ENCODE measurements at regions not wholly inside any gene's neighbourhood (a gene's known extent, or its start where the extent isn't known, plus 50 kb on each side); places are given as distances from the start of the nearest gene placed in this dataset.

DNA sequence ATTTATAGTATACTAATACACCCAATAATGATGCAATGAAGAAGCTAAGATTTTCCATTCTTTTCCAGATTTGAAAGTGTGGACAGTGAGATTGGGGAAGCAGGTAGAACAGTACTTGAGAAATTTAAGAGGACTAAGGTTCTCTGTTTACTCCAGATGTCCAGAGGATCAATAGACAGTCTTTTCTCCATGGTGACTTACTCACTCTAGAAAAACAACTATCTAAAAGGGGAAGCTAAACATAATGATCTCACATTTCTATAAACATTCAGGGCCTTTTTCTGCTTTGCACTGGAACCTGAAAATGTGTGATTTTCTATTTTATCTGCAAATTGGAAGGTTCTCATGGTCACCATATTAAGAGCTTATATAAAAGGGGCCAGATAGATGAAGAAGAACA is 93.9 kb upstream of the ZBTB18 start (continued):
- TF ChIP-seq, protein P1, sequence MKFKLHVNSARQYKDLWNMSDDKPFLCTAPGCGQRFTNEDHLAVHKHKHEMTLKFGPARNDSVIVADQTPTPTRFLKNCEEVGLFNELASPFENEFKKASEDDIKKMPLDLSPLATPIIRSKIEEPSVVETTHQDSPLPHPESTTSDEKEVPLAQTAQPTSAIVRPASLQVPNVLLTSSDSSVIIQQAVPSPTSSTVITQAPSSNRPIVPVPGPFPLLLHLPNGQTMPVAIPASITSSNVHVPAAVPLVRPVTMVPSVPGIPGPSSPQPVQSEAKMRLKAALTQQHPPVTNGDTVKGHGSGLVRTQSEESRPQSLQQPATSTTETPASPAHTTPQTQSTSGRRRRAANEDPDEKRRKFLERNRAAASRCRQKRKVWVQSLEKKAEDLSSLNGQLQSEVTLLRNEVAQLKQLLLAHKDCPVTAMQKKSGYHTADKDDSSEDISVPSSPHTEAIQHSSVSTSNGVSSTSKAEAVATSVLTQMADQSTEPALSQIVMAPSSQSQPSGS (IDR thresholded peaks at IDR 0.05; ENCODE audit: low read length) = no peak
- TF ChIP-seq SUZ12 (IDR thresholded peaks at IDR 0.05; ENCODE audit: low read length) (no peak), CBX5 (IDR thresholded peaks at IDR 0.05; ENCODE audit: low read depth, low read length) (no peak), POU5F1 (IDR thresholded peaks at IDR 0.05; ENCODE audit: low read depth, low read length) (no peak), KDM5A (IDR thresholded peaks at IDR 0.05; ENCODE audit: low read length) (no peak)

Measured in H1 (cell line).